Kidney epithelial cell (primary cell): ENCODE measurements at regions not wholly inside any gene's neighbourhood (a gene's known extent, or its start where the extent isn't known, plus 50 kb on each side); places are given as distances from the start of the nearest gene placed in this dataset.

ENCODE experiments used
- DNase-seq: peaks from one replicate; pipeline ENCODE4 v3.0.0-alpha.2; 2010; ENCODE audit warnings: low read depth
- H3K27me3 ChIP-seq: 2 replicates; pipeline ENCODE4 v1.6.0; 2011; ENCODE audit warnings: low read length; ENCODE audit not compliant: control insufficient read depth, insufficient read depth
- H3K36me3 ChIP-seq: 2 replicates; pipeline ENCODE4 v1.5.1; 2011; ENCODE audit warnings: low read length; ENCODE audit not compliant: control insufficient read depth, insufficient read depth
- H3K4me3 ChIP-seq: 2 replicates; pipeline ENCODE4 v1.5.1; 2011; ENCODE audit warnings: low read depth, mild to moderate bottlenecking, control low read depth, low read length
- TF ChIP-seq, protein P1 (sequence below): IDR thresholded peaks from 2 replicates; pipeline ENCODE4 v1.5.1; 2011; ENCODE audit warnings: mild to moderate bottlenecking, moderate library complexity, low read length, control low read depth, inconsistent platforms; ENCODE audit not compliant: insufficient read depth, poor library complexity, severe bottlenecking

DNA sequence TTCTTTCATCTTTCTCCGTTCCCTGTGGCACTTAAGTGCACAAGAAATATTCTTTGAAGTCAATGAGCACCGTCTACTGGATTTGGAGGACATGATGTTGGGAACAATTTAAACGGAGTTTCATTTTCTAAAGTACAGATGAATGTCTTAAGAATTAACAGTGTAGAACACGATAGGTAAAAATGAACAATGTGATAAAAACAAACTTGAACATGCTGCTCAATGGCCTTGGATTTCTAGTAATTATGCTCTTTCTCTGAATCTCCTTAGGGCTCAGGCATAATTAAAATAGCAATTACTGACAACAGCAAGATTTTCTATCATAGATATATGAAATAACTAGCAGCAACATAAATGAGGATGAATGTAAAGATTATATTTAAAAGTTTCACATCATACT lies 142.2 kb upstream of the CDH6 start:
- TF ChIP-seq, protein P1, sequence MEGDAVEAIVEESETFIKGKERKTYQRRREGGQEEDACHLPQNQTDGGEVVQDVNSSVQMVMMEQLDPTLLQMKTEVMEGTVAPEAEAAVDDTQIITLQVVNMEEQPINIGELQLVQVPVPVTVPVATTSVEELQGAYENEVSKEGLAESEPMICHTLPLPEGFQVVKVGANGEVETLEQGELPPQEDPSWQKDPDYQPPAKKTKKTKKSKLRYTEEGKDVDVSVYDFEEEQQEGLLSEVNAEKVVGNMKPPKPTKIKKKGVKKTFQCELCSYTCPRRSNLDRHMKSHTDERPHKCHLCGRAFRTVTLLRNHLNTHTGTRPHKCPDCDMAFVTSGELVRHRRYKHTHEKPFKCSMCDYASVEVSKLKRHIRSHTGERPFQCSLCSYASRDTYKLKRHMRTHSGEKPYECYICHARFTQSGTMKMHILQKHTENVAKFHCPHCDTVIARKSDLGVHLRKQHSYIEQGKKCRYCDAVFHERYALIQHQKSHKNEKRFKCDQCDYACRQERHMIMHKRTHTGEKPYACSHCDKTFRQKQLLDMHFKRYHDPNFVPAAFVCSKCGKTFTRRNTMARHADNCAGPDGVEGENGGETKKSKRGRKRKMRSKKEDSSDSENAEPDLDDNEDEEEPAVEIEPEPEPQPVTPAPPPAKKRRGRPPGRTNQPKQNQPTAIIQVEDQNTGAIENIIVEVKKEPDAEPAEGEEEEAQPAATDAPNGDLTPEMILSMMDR, result no peak
- H3K36me3 ChIP-seq, result no peaks in the 10 kb centered on the region
- no peak for DNase-seq
- no peaks in the 10 kb centered on the region for H3K27me3 ChIP-seq
- H3K4me3 ChIP-seq, result no peak overlapping the region

DNA sequence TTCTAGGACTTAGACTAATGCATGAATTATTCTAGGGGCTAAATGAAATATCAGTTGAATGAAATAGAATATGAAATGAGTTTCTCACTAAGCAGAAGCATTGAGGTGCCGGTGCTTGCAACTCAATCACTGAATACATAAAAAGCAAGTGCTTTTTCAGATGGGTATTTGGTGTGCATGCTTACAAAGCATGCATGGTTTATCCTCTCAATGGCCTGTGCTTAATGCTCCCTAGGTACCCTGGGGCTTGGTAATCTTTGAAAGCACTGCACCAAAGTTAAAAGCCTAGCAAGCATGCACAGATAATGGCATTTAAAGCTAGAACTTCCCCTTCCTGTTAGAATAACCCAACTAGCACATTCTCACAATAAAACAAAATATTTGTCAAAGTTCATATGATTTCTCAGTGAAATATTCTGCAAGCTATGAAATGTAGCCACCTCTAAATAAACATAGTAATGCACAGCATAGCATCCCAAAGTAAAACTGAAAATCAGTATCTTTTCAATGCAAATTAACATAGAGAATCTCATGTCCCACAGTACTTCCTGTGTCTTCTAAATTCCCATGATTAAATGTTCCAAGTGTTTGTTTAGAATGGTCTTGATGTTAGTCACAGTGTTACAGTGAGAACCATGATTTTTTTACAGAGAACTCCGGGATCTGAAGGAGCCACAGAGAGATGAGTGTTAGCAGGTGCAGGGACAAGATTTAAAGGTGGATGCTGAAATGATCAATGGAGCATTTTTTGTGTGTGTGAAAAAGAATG lies 143.4 kb upstream of the CDH6 start:
- Histone ChIP-seq H3K4me3 (no peak overlapping the region), H3K36me3 (no peaks in the 10 kb centered on the region), H3K27me3 (no peaks in the 10 kb centered on the region)
- TF ChIP-seq, protein P1, result no peak
- no peak for DNase-seq

DNA sequence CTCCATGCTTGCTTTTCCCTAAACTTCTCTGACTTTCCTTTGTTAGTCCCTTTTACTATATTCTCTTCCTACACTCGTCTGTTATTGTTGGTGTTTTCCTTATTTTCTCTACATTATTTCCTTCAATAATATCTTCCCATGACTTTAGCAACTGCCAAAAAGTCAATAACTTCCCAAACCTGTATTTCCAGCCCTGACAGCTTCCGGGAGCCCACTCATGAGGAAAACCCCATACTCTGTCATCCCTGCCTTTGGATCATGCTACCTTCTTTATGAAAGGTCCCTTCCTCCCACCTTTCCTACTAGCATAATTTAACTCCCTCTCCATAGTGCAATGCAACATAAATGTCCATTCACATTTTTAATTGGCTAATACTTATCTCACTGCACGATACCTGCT lies 144.0 kb upstream of the CDH6 start:
- Histone ChIP-seq H3K27me3 (no peaks in the 10 kb centered on the region), H3K36me3 (no peaks in the 10 kb centered on the region), H3K4me3 (no peak overlapping the region)
- DNase-seq, result no peak
- TF ChIP-seq, protein P1, result no peak

DNA sequence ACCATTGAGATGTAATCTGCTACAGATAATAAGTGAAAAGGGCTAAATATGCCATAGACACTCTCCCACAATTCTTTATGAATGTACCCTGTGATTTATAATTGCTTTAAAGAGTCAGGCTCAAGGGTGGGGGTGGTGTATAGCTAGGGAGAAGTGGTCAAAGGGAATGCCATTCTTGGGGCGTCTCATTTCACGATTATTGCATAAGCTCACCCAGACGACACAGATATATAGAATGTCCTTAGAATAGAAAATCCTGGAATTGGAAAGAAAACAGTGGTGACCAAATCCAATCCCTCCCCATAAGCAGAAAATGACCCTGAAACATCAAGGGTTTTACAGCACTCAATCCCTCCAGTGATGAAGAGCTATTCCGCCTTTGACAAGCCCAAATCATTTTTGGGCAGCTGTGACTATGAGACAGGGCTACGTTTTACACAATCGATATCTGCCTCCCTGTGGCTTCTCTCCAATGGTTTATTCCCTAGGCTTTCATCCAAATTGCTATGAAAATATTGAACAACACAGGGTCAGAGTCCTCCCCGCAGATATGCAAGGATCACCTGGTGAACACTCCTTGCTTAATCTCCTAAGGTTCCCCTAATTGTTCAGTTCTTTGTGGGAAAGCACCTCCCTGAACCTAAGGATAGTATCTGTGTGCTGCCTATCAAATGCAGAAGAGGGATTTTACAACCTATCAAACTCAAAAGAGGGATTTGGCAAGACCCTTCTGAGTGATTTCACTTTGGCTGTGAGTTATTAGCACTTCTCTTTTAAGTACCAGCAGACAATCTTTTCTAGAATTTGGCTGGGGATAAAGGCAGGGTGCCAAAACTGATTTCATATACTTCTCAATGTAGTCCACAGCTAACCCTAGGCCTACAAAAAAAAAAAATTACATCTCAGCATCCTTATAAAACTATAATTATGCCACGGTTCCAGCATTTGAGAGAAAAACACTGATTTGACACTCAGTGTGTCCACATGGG lies 144.9 kb upstream of the CDH6 start:
- no peak for DNase-seq
- no peaks in the 10 kb centered on the region for H3K36me3 ChIP-seq
- no peak overlapping the region for H3K4me3 ChIP-seq
- TF ChIP-seq, protein P1, result no peak
- no peaks in the 10 kb centered on the region for H3K27me3 ChIP-seq

DNA sequence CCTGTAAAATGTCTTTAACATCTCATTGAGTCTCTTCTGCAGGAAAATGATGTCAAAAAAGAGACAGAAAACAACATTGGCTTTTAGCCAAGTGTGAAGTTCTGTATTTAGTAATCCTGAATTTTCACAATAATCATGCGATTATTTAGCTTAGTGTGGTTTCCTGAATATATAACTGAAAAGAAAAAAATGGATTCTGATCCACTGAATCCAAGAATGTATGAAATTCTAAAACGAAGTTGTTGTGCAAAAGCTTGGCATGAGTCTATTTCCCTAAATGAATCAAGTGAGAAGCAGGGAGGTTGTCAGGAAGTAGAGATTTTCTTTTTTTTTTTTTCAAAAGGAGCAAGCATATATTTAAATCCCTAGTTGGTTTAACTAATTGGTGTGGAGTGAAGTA lies 145.9 kb upstream of the CDH6 start:
- H3K27me3 ChIP-seq, result no peaks in the 10 kb centered on the region
- no peaks in the 10 kb centered on the region for H3K36me3 ChIP-seq
- DNase-seq, result no peak
- TF ChIP-seq, protein P1, result no peak
- no peak overlapping the region for H3K4me3 ChIP-seq
